ENCODE measurements at regions not wholly inside any gene's neighbourhood (a gene's known extent, or its start where the extent isn't known, plus 50 kb on each side); places are given as distances from the start of the nearest gene placed in this dataset.

- H3K4me1 ChIP-seq (ENCODE audit: insufficient read depth, low read length, poor library complexity, severe bottlenecking) = no peaks in the 10 kb centered on the region
- no peaks in the 10 kb centered on the region for H3K9me3 ChIP-seq (ENCODE audit: insufficient read depth, low read depth, low read length)
- H3K79me2 ChIP-seq (ENCODE audit: insufficient read depth, low read length) = no peaks in the 10 kb centered on the region
- H3K9me2 ChIP-seq (replicated peaks; ENCODE audit: low read depth, low read length) = no peaks in the 10 kb centered on the region
- H3K9ac ChIP-seq (ENCODE audit: low read depth, low read length, poor library complexity, severe bottlenecking) = no peak overlapping the region
- no peak overlapping the region for H2AFZ ChIP-seq (ENCODE audit: low read length)
- H3K27me3 ChIP-seq (ENCODE audit: insufficient read depth, low read length, poor library complexity, severe bottlenecking) = no peaks in the 10 kb centered on the region
- no peak overlapping the region for H3K4me3 ChIP-seq (ENCODE audit: low read length, poor library complexity, severe bottlenecking)
- H4K20me1 ChIP-seq (ENCODE audit: insufficient read depth, low read length, poor library complexity, severe bottlenecking) = no peaks in the 10 kb centered on the region
- no peak overlapping the region for H3K4me2 ChIP-seq (ENCODE audit: low read depth, low read length, poor library complexity, severe bottlenecking)
- no peaks in the 10 kb centered on the region for H3K36me3 ChIP-seq (ENCODE audit: insufficient read depth, low read length)
- no peaks in the 10 kb centered on the region for H3F3A ChIP-seq (ENCODE audit: low read depth)
- no peak for TF ChIP-seq EZH2phosphoT487 (IDR thresholded peaks at IDR 0.05; ENCODE audit: borderline replicate concordance)
- no peak for TF ChIP-seq CTCF (conservative IDR thresholded peaks at IDR 0.05; ENCODE audit: low read length)
Measured at GRCh38 chr6:97644353-97644752, 361.3 kb upstream of the MMS22L start.

- Histone ChIP-seq H3K79me2 (ENCODE audit: insufficient read depth, low read length) (no peaks in the 10 kb centered on the region), H3K4me2 (ENCODE audit: low read depth, low read length, poor library complexity, severe bottlenecking) (no peak overlapping the region), H3K36me3 (ENCODE audit: insufficient read depth, low read length) (no peaks in the 10 kb centered on the region), H3K4me1 (ENCODE audit: insufficient read depth, low read length, poor library complexity, severe bottlenecking) (no peaks in the 10 kb centered on the region), H2AFZ (ENCODE audit: low read length) (no peak overlapping the region), H3K9me3 (ENCODE audit: insufficient read depth, low read depth, low read length) (no peaks in the 10 kb centered on the region), H3K27me3 (ENCODE audit: insufficient read depth, low read length, poor library complexity, severe bottlenecking) (no peaks in the 10 kb centered on the region), H4K20me1 (ENCODE audit: insufficient read depth, low read length, poor library complexity, severe bottlenecking) (no peaks in the 10 kb centered on the region), H3K9me2 (replicated peaks; ENCODE audit: low read depth, low read length) (no peaks in the 10 kb centered on the region), H3K4me3 (ENCODE audit: low read length, poor library complexity, severe bottlenecking) (no peak overlapping the region), H3K9ac (ENCODE audit: low read depth, low read length, poor library complexity, severe bottlenecking) (no peak overlapping the region), H3F3A (ENCODE audit: low read depth) (no peaks in the 10 kb centered on the region)
- TF ChIP-seq CTCF (conservative IDR thresholded peaks at IDR 0.05; ENCODE audit: low read length) (no peak), EZH2phosphoT487 (IDR thresholded peaks at IDR 0.05; ENCODE audit: borderline replicate concordance) (no peak)
Measured at GRCh38 chr6:97645757-97646156, 362.7 kb upstream of the MMS22L start.

GRCh38 chr6:97653076-97653475 is 370.1 kb upstream of the MMS22L start:
- H3K4me3 ChIP-seq (ENCODE audit: low read length, poor library complexity, severe bottlenecking) = no peak overlapping the region
- TF ChIP-seq CTCF (conservative IDR thresholded peaks at IDR 0.05; ENCODE audit: low read length) = no peak
- no peak for TF ChIP-seq EZH2phosphoT487 (IDR thresholded peaks at IDR 0.05; ENCODE audit: borderline replicate concordance)
- H3K4me2 ChIP-seq (ENCODE audit: low read depth, low read length, poor library complexity, severe bottlenecking) = no peak overlapping the region
- H2AFZ ChIP-seq (ENCODE audit: low read length) = no peak overlapping the region
- H3K27me3 ChIP-seq (ENCODE audit: insufficient read depth, low read length, poor library complexity, severe bottlenecking) = no peaks in the 10 kb centered on the region
- H3K9me3 ChIP-seq (ENCODE audit: insufficient read depth, low read depth, low read length) = no peaks in the 10 kb centered on the region
- H3K9me2 ChIP-seq (replicated peaks; ENCODE audit: low read depth, low read length) = no peaks in the 10 kb centered on the region
- no peaks in the 10 kb centered on the region for H3K79me2 ChIP-seq (ENCODE audit: insufficient read depth, low read length)
- H3K4me1 ChIP-seq (ENCODE audit: insufficient read depth, low read length, poor library complexity, severe bottlenecking) = no peaks in the 10 kb centered on the region
- no peak overlapping the region for H3K9ac ChIP-seq (ENCODE audit: low read depth, low read length, poor library complexity, severe bottlenecking)
- no peaks in the 10 kb centered on the region for H3F3A ChIP-seq (ENCODE audit: low read depth)
- H3K36me3 ChIP-seq (ENCODE audit: insufficient read depth, low read length) = no peaks in the 10 kb centered on the region
- H4K20me1 ChIP-seq (ENCODE audit: insufficient read depth, low read length, poor library complexity, severe bottlenecking) = no peaks in the 10 kb centered on the region
